ENCODE measurements at regions not wholly inside any gene's neighbourhood (a gene's known extent, or its start where the extent isn't known, plus 50 kb on each side); places are given as distances from the start of the nearest gene placed in this dataset.
"Not testable (repeated sequence)": the region's sequence is repeated elsewhere in the genome, so short reads cannot be mapped to it uniquely, and the experiment has no call there.

GRCh38 chr1:25018110-25018735, 88.1 kb upstream of the RUNX3 start:
- no peak for DNase-seq (ENCODE audit: low spot score in 2 of 2)
- peak overlapping the region; percentile 51 for H3K4me3 Mint-ChIP-seq
- H3K4me1 Mint-ChIP-seq, result peaks cover 68% of the 10 kb centered on the region

DNA sequence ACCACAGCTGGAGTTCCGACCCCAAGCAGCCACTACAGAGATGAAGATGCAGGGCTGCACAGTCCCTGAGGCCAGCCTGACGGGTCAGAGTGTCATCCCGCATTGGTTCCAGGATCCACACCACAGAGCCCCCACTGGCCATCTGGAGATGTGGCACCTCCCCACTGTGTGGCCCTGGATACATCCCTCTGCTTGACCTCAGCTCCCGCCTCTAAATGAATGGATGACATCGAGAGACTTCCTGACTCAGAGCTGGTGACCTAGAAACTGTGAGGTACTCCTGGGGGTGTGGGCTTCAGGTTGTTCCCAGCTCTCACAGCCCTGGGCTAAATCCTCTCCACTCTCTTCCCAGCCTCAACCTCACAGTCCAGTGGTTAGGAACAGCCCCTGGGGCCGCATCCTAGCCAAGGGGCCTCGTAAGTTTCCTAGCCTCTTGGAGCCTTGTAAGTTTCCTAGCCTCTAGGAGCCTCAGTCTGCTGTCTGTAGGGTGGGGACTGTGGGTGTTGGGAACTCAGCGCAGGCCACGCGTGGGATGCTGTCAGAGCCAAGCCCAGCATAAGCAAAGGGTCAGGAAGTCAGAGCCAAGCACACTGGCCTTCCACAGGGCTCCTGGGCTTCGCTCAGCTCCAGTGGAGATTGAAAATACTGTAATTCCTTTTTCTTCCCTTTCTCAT, 87.5 kb upstream of the RUNX3 start:
- peak overlapping the region; percentile 96 for H3K27ac Mint-ChIP-seq
- ATAC-seq (peak; percentile 26), DNase-seq (ENCODE audit: low spot score in 2 of 2) (no peak)
- peaks cover 71% of the 10 kb centered on the region for H3K4me1 Mint-ChIP-seq
- peaks cover 10% of the 10 kb centered on the region for H3K36me3 Mint-ChIP-seq
- H3K9me3 Mint-ChIP-seq, result no peaks in the 10 kb centered on the region
- H3K4me3 Mint-ChIP-seq, result peak overlapping the region; percentile 51

More at GRCh38 chr1:25018110-25018735, 88.1 kb upstream of the RUNX3 start:
- ATAC-seq, result no peak
- peaks cover 17% of the 10 kb centered on the region for H3K36me3 Mint-ChIP-seq
- H3K27ac Mint-ChIP-seq, result peak overlapping the region; percentile 96
- no peaks in the 10 kb centered on the region for H3K9me3 Mint-ChIP-seq

- Mint-ChIP-seq H3K4me1 (peaks cover 56% of the 10 kb centered on the region), H3K36me3 (no peaks in the 10 kb centered on the region), H3K27ac (peak overlapping the region; percentile 83), H3K4me3 (no peak overlapping the region), H3K9me3 (no peaks in the 10 kb centered on the region)
- ATAC-seq (no peak), DNase-seq (ENCODE audit: low spot score in 2 of 2) (no peak)
Measured at GRCh38 chr1:25012966-25013962, 83.2 kb upstream of the RUNX3 start.

GRCh38 chr1:25011943-25012638, 82.0 kb upstream of the RUNX3 start:
- Mint-ChIP-seq H3K9me3 (no peaks in the 10 kb centered on the region), H3K36me3 (no peaks in the 10 kb centered on the region), H3K4me1 (peaks cover 56% of the 10 kb centered on the region), H3K4me3 (no peak overlapping the region), H3K27ac (peak overlapping the region; percentile 83)
- no peak for DNase-seq (ENCODE audit: low spot score in 2 of 2)
- peak; percentile 33 for ATAC-seq

- DNase-seq (ENCODE audit: low spot score in 2 of 2), result no peak
- no peak overlapping the region for H3K4me3 Mint-ChIP-seq
- ATAC-seq, result no peak
- peak overlapping the region; percentile 83 for H3K27ac Mint-ChIP-seq
- no peaks in the 10 kb centered on the region for H3K9me3 Mint-ChIP-seq
- H3K36me3 Mint-ChIP-seq, result no peaks in the 10 kb centered on the region
- H3K4me1 Mint-ChIP-seq, result peaks cover 60% of the 10 kb centered on the region
Measured at GRCh38 chr1:25011275-25011674, 81.2 kb upstream of the RUNX3 start.

DNA sequence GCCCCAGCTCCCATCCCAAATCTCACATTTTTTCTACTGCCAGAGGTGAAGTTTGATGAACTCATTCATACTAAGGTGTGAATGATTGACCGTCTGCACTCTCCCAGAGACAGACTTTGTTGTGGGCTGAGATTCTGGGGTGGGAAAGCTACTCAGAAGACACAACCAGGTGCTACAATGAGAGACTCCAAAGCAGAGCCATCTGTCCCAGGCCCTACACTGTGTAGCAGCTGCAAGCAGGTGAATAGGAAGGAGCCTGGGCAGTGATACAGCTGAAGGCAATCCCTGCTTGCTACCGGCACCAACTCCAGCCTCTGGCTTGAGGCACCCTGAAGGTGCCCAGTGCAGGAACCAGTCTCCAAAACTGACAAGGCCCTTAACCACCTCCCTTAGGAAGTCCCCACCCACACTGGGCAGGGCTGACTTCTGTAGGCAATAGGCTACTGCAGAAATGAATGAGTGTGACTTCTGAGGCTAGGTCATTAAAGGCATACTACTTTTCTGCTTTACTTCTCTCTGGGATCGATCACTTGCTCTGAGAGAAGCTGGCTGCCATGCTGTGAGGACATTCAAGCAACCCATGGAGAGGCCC, 79.7 kb upstream of the RUNX3 start:
- Mint-ChIP-seq H3K27ac (peak overlapping the region; percentile 82), H3K4me1 (peaks cover 62% of the 10 kb centered on the region), H3K9me3 (no peaks in the 10 kb centered on the region), H3K4me3 (peak overlapping the region; percentile 40), H3K36me3 (no peaks in the 10 kb centered on the region)
- ATAC-seq, result peak; percentile 95
- DNase-seq (ENCODE audit: low spot score in 2 of 2), result peak in 1 of 2 donors; percentile 72

DNA sequence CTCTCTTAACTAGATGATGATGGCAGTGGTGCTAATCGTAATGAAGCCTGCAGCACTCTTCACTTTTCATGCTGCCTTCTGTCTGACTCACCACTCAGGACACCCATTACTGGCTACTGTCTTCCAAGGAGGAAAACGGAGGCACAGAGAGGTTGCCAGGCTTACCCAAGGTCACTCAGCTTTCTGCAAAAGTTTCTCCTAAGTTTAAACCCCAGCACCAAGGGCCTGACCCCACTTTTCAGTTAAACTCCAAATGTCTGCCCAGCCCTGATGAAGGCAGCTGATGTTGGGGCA, 78.1 kb upstream of the RUNX3 start:
- DNase-seq (ENCODE audit: low spot score in 2 of 2), result no peak
- no peak overlapping the region for H3K4me3 Mint-ChIP-seq
- H3K4me1 Mint-ChIP-seq, result peaks cover 72% of the 10 kb centered on the region
- H3K9me3 Mint-ChIP-seq, result no peaks in the 10 kb centered on the region
- no peaks in the 10 kb centered on the region for H3K36me3 Mint-ChIP-seq
- ATAC-seq, result no peak
- H3K27ac Mint-ChIP-seq, result no peak overlapping the region

DNA sequence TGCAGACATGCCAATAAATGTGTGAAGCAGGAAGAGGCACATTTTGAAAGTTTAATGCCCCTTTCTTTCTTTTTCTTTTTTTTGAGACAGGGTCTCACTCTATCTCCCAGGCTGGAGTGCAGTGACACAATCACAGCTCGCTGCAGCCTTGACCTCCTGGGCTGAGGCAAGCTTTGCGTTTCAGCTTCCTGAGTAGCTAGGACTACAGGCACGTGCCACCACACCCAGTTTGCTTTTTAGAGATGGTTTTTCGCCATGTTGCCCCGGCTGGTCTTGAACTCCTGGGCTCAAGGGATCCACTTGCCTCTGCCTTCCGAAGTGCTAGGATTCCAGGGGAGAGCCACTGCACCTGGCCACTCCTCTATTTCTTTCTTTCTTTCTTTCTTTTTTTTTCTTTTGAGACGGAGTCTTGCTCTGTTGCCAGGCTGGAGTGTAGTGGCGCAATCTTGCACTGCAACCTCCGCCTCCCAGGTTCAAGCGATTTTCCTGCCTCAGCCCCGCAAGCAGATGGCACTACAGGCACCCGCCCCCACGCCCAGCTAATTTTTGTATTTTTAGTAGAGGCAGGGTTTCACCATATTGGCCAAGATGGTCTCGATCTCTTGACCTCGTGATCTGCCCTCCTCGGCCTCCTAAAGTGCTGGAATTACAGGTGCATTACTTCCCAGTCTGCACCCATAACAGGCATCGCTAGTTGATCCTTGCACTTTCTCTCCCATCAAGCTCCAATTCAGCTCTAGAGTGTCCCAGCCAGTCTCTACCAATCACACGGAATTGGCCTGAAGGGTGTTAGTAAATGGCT, 77.5 kb upstream of the RUNX3 start:
- peaks cover 76% of the 10 kb centered on the region for H3K4me1 Mint-ChIP-seq
- not testable (repeated sequence) for H3K36me3 Mint-ChIP-seq; DNase-seq (ENCODE audit: low spot score in 2 of 2); H3K9me3 Mint-ChIP-seq; ATAC-seq
- peak overlapping the region; percentile 64 for H3K27ac Mint-ChIP-seq
- H3K4me3 Mint-ChIP-seq, result peak overlapping the region; percentile 16

DNA sequence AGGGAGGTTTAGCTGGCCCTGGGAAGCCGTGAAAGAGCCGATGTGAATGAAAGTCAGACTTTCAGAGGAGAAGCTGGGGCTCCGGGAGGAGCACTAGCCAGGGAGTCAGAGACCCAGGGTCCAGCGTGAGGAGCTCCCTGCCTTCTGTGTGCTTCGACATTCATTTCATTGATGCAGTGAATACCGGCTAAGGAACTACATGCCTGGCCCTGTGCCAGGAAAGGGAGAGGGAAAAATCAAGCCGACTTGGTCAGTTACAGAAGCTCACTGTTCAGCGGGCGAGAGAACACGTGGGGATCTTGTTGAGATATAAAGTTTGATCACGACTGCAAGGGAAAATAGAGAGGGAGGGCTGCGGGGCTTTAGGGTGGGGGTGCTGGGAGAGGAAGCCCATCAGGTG, 76.7 kb upstream of the RUNX3 start:
- peak overlapping the region; percentile 64 for H3K27ac Mint-ChIP-seq
- ATAC-seq (no peak), DNase-seq (ENCODE audit: low spot score in 2 of 2) (no peak)
- peaks cover 69% of the 10 kb centered on the region for H3K4me1 Mint-ChIP-seq
- no peaks in the 10 kb centered on the region for H3K36me3 Mint-ChIP-seq
- no peak overlapping the region for H3K4me3 Mint-ChIP-seq
- H3K9me3 Mint-ChIP-seq, result no peaks in the 10 kb centered on the region

- H3K36me3 Mint-ChIP-seq, result no peaks in the 10 kb centered on the region
- H3K4me1 Mint-ChIP-seq, result peaks cover 79% of the 10 kb centered on the region
- DNase-seq (ENCODE audit: low spot score in 2 of 2), result no peak
- H3K9me3 Mint-ChIP-seq, result no peaks in the 10 kb centered on the region
- peak overlapping the region; percentile 53 for H3K4me3 Mint-ChIP-seq
- ATAC-seq, result no peak
- peak overlapping the region; percentile 91 for H3K27ac Mint-ChIP-seq
Measured at GRCh38 chr1:25004355-25004754, 74.3 kb upstream of the RUNX3 start.

GRCh38 chr1:25003457-25004190, 73.5 kb upstream of the RUNX3 start:
- DNase-seq (ENCODE audit: low spot score in 2 of 2), result no peak
- peak overlapping the region; percentile 53 for H3K4me3 Mint-ChIP-seq
- no peaks in the 10 kb centered on the region for H3K36me3 Mint-ChIP-seq
- H3K9me3 Mint-ChIP-seq, result no peaks in the 10 kb centered on the region
- peak; percentile 76 for ATAC-seq
- peaks cover 83% of the 10 kb centered on the region for H3K4me1 Mint-ChIP-seq
- H3K27ac Mint-ChIP-seq, result peak overlapping the region; percentile 91

- H3K36me3 Mint-ChIP-seq, result no peaks in the 10 kb centered on the region
- H3K4me3 Mint-ChIP-seq, result peak overlapping the region; percentile 53
- no peak for ATAC-seq
- peak overlapping the region; percentile 91 for H3K27ac Mint-ChIP-seq
- peaks cover 85% of the 10 kb centered on the region for H3K4me1 Mint-ChIP-seq
- DNase-seq (ENCODE audit: low spot score in 2 of 2), result no peak
- H3K9me3 Mint-ChIP-seq, result no peaks in the 10 kb centered on the region
Measured at GRCh38 chr1:25003000-25003399, 72.9 kb upstream of the RUNX3 start.

DNA sequence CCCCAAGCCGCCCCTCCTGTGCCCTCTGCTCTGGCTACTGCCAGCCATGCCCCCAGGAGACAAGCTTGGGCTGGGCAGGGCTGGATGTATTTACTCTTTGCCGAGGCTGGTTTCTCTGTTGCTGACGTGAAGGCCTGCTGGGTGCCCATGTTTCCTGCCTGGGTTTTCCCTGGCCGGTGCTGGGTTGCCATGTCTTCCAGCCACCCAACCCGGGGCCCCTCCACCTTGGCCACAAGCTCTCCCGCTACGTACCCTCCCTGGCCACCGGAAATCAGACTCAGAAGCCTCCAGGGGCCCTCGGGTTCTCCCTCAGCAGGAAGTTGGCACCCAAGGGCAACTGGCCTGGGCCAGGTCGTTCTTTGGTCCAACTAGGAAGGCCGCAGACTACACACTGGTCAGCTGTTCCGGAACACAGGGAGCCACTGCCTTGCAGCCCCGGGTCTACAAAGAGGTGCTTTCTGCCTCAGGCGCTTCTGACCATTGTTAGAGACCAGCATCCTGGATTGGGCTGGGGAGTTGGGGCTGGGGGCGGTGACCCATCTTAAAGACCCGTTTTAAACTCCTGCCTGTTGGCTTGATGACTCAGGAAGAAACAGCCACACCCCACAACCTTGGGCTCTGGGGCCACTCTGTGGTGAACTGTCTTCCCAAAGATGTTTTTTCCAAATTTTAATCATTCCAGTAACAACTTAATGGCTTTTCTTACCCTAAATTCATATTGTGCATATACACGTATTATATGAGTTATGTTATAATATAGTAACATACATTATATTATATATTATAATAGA, 71.2 kb upstream of the RUNX3 start:
- peak overlapping the region; percentile 96 for H3K27ac Mint-ChIP-seq
- peak overlapping the region; percentile 63 for H3K4me3 Mint-ChIP-seq
- DNase-seq (ENCODE audit: low spot score in 2 of 2), result peak in 1 of 2 donors; percentile 72
- ATAC-seq, result peak; percentile 45
- peaks cover 16% of the 10 kb centered on the region for H3K36me3 Mint-ChIP-seq
- no peaks in the 10 kb centered on the region for H3K9me3 Mint-ChIP-seq
- peaks cover 85% of the 10 kb centered on the region for H3K4me1 Mint-ChIP-seq
